ENCODE measurements at regions not wholly inside any gene's neighbourhood (a gene's known extent, or its start where the extent isn't known, plus 50 kb on each side); places are given as distances from the start of the nearest gene placed in this dataset.

DNA sequence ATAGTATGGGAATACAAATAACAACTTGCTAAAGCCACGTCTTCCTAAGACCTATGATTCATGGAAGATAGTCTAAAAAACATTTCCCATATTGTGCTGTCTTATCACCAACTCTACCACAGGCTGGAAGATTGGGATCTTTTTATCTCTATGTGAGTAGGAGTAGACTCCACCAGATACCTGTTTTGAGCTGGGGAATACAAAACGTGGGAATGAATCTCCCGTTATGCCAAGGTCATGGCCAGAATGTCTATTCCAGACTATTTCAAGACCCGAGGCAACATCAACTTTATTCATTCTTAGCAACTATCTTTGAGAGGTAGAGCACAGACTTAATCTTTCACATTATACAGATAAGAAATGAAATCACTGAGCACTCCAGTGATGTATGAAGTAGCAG is 2350.9 kb upstream of the WWC1 start:
- no peak for DNase-seq (ENCODE audit: low spot score)

DNA sequence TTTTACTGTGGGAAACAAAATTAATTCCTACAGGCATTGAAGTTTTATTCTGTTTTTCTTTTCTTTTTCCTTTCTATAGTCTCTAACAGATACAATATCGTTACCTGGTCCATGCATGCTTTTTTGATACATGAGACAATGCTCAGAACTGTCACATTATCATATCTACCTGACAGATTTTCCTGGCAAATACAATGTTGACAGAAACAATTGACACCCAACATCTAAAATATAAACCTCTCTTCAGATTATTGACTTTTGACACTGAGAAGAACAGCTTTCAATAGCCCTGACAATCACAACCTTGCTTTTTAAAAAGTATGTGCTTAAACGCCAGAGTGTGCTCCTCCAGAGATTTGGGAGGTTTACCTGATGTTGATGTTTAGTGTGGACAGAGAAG is 2334.6 kb upstream of the WWC1 start:
- no peak for DNase-seq (ENCODE audit: low spot score)

DNA sequence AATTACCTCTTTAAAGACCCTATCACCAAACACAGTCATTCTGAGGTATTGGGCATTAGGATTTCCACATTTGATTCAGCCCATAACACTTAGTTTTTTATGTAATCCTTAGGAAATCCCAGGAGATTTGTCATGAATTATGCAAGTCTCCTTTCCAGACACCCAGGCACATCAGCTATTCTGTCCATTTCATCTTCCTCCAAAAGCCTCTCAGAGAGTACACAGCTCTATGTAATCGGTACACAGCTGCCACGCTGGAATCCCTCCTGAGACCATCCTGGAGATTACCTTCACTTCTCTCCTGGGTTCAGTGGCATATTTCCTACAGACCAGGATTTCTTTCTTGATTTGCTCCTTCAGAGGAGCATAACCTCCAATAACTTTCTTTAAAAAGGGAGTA is 2309.8 kb upstream of the WWC1 start:
- no peak for DNase-seq (ENCODE audit: low spot score)

DNA sequence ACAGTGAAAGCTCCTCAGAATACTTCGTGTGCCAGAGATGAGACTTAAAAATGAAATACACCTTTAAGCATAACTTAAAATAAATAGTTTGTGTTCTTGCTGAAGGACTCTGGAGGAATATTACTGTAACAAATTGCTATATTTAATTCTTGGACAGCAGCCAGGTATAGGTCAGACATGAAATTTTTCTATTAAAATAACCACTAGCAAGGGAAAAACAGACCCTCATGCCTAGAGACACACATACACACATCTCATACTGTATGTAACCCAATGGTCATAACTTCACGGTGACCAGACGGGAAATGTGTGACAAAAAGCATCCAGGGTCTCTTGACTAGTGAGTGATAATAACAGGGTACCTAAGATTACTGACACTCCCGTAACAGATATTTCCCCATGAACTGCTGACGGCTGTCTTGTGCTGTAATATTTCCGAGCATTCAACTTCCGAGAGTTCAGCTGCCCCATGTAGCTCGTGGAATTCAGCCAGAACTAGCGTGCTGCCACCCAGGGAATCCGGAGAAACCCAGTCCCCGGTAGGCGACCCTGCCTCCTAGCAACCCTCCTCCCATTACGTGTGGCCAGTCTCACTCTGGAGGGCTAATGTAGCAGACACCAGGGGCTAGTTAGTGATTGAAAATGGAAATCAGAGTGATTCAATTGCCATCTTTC is 2295.1 kb upstream of the WWC1 start:
- no peak for DNase-seq (ENCODE audit: low spot score)

DNA sequence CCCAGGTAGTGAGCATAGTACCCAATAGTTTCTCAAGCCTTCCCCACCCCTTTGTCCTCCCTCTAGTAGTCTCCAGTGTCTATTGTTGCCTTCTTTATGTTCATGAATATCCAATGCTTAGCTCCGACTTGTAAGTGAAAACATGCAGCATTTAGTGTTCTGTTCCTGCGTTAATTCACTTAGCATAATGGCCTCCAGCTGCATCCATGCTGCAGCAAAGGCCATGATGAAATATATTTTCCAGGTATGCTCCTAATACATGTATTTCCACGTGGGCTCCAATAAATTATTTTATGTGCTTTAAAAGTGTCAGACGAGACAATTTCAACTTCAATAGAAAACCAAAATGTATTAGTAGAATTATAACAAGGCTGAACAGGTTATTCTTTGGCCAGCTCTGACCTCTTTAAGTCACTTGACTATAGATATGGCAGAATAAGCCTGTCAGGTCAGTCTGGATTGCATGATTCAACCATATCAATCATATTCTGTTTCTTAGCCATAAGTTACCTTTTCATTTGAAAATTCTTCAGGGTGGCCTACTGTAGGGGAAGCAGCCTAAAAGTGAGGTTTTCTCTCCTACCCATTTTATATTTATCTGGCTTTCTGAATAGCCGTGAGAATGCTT is 2291.6 kb upstream of the WWC1 start:
- no peak for DNase-seq (ENCODE audit: low spot score)

DNA sequence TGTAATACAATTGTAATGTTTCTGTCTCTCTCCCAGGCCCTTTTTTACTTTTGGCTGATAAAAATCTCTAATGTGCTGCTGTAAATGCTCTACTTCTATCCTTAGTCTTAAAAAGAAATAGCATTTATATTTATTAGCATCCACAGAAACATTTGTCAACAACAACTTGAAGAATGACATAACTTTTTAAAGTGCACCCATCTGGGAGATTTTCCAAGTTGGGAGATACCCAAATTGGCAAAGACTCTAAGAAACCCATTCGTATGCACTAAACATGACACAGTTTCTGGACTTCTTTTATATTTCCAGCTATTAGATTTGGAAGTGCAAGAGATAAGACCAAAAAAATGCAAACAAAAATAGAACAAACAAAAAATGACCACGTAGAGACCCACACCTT is 2287.4 kb upstream of the WWC1 start:
- DNase-seq (ENCODE audit: low spot score), result no peak

DNA sequence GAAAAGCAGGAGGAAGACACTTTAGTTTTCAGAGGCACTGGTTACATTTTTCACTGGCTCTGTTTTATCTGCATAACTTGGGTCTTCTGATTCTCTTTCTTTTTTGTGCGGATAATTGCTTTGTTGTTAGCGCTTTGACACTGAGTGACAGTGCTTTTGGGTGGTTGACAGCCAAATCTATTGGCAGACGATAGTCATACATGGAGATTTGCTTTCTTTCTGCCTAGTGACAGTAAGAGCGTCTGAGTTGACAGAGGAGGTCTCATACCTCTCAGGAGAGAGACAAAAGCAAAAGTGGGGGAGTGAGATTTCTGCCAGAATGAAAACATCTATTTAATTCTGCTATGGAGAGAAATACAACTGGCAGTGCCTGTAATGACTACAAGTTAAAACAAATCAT is 2278.0 kb upstream of the WWC1 start:
- DNase-seq (ENCODE audit: low spot score), result no peak

DNA sequence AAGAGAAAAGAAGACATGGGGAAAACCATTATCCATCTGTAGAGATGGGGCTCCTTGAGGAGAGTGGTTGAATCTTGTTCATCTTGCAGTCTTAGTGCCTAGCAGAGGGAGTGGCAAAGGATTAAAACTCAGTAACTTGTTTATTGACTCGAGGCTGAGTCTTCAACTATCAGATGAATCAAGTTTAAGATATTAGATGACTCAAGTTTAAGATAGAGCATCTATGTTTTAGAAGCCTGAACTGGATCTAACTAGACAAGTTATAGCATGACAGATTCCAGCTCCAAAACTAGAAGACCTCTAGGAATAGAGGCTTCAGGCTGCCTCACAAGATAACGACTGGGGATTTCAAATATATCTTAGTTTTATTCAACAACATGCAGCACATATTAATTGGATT is 2277.2 kb upstream of the WWC1 start:
- no peak for DNase-seq (ENCODE audit: low spot score)

DNA sequence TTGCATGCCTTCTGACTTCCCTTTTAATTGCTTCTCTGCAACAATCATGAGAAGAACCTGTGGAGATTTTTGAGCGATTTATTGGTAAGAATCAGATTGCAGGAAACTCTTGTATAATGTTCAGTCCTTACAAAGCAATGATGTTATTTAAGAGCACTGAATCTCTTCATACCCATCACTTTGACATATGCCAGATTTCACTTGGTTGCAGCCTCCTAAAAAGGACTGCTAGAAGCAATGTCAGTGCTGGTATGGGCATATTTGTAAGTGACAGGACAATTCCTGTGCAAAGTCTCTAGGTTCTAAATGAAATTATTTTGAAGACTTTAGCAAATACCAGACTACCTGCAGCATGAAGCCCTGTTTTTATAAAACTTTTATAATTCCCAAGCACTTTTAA is 2272.7 kb upstream of the WWC1 start:
- DNase-seq (ENCODE audit: low spot score), result no peak

DNA sequence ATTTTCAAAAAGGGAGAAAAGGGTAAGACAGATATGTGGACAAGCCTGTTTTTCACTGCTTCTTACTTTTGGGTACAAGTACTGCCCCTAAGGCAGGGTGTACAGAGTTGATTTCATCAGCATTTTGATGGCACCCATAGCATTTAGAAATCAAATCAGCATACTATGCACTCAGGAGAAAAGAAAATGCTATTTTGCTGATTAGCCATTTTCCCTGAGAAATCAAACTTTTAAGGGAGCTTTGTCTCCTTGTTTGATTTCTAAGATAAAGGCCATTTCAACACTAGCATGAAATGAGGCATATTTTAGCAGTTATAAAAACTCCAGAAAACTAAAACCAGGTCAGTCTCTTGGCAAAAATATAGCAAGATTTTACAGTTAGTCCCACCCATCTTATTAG is 2269.4 kb upstream of the WWC1 start:
- no peak for DNase-seq (ENCODE audit: low spot score)

DNA sequence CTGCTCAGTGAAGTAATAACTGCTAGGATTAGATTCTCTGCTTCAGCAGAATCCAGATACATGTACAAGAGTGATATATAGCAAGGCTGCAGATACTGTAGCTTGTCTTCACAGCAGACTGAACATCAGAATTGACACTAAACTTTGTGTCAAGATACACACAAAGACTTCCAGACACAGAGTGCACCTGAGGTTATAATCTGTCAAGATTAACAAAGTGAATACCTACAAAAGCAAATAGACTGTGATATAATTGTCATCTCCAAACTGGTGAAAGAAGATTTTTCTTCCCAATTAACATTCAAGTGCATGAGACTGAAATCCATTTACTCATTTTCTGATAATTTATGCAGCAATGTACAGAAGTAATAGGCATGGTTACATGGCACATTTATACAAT is 2266.5 kb upstream of the WWC1 start:
- no peak for DNase-seq (ENCODE audit: low spot score)

DNA sequence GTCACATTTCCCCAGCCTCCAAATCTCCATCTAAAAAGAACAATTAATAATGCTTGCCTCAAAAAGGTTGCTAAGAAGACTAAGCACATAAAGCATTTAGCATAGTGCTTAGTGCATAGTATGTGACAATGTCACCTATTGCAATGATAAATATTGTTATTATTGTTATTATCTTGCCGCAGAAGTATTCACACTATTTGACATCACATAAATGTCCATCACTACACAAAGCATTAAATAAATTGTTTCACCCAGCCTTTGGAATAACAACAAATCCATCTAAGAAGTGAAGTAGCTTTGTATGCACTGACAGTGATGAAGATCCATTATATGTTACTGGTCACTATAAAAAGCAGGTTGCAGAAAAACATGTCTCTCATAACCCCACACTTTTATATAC is 2263.9 kb upstream of the WWC1 start:
- DNase-seq (ENCODE audit: low spot score), result no peak

DNA sequence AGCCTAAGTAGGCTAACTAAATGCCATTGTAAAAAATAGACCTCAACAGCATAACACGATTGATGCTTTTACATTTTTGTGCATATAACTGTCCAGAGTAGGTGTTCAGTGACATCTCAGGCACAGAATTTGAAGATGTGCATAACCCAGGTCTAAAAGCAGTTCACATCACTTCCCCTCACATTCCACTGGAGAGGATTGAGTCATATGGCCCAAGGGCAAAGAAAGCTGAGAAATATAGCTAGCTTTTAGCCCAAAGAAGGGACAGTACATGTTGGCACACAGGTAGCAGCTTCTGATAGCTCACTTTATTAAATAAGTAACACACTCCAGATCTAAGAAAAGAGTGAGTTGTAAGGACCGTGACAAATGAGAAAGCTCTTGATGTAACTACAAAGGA is 2259.5 kb upstream of the WWC1 start:
- no peak for DNase-seq (ENCODE audit: low spot score)

DNA sequence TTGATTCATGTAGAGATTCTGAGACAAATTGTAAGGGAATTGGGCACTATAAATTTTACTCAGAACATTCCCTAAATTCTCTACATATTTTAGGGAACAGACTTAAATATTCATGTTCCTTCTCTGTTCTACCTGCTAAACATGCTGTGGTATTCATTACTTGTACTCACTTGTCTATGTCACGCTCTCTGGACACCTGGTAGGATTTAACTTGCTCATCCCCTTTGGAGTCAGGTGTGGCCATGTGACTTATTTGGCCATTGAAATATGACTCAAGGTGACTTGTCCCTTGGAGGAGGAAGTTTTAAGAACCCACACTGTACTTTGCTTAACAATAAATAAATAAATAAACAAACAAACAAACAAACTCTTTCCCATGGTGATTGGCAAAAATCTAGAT is 2258.8 kb upstream of the WWC1 start:
- DNase-seq (ENCODE audit: low spot score), result no peak

DNA sequence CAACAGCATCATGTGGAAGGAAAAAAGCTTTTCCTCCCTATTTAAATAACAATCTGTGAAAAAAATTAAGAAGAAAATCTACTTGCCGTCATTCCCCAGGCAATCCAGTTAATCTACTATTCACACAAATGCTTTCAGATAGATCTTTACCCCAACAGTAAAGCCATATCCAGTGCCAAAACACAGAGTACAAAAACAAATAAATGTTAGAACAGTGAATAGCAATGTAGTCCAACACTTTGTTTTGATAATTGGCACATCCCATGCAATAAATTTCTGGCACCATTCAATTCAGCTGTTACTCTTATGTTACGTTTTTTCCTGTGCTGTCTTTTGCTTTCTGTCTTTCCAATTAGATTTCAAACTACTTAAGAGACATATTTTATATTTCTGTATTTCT is 2245.5 kb upstream of the WWC1 start:
- no peak for DNase-seq (ENCODE audit: low spot score)

DNA sequence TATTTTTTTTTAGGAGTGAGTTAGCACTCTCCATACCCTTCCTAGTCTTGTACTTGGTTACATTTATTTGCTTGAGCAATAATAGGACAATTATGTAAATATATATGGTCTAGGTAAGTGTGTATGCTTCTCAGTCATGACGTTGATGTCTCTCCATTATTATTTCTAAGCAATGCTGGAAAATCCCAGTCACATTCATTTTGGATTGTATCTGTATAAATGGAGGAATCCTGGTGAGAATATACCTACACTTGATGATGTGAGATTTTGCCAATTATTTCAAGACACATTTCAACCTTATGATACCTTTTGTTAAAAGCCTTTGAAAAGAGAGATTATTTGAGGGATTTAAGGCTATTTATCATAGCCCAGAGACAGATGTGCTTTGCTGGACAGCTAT is 2244.5 kb upstream of the WWC1 start:
- no peak for DNase-seq (ENCODE audit: low spot score)

DNA sequence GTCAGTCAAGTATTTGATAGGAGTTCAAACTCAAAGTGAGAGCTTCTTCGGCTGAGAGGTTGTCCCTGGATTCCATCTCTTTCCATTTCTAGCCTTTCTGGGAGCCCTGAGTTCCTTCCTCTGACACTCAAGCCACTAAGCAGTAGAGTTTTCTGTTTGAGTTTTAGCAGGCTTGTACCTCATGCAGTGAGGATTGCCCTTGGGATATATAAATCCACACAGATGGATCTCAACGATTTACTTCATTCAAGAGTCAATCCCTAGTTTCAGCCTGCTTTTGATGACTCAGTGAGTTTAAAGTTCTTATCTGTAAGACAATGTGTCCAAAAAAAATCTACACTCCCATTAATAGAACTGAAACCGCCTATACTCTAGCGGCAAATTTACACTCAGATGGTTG is 2240.9 kb upstream of the WWC1 start:
- DNase-seq (ENCODE audit: low spot score), result no peak

DNA sequence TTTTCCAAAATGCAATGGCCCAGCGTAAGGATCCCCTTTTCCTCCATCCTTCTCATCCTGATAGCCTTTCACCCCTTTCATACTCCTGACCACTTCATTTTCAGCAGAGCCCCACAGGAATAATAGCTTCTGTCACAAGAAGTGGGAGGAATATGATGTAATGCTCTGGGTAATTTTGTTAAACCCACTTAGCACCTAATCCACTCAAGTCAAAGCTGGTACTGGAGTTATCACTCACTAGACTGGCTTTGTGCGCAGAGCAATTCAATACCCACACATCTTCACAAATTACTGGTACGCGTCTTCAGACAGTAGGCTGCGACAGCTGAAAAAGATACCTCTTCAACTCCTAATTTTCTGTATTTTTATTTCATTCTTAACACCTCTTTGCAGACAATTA is 2232.8 kb upstream of the WWC1 start:
- DNase-seq (ENCODE audit: low spot score), result no peak

DNA sequence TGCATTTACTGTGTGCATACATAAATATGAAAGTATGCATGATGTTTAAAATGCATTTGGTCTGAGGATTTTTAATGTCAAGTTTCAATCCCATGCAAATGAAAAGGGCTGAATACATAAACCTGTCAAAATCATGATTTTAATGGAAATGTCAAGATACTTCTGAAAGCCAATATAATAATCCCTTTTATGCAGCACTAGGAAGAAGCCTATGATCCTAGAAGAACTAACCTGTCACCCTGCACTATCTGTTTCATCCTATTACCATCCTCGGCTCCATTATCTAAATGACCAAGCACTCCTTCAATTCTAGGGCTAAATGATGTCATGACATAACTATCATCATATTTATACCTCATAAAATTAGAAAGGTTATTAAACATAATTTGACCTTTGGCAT is 2229.4 kb upstream of the WWC1 start:
- DNase-seq (ENCODE audit: low spot score), result no peak

DNA sequence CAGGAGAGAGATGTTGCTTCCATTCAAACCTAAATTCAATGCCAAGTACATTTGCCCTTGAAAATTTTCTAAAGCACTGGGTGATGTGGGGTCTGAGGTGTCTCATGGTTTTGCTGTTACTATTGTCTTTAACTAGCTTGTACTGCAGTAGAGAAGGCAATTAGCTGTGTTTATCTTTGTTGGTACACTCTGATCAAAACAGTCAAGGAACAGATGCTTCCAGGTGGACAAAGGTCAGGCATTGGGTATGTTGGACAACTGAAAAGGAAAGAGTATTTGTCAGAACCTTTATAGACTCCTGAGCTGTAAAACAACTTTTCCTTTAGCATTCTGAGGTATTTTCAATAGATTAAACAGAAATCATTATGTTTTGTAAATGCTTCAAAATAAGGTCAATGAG is 2228.7 kb upstream of the WWC1 start:
- no peak for DNase-seq (ENCODE audit: low spot score)

DNA sequence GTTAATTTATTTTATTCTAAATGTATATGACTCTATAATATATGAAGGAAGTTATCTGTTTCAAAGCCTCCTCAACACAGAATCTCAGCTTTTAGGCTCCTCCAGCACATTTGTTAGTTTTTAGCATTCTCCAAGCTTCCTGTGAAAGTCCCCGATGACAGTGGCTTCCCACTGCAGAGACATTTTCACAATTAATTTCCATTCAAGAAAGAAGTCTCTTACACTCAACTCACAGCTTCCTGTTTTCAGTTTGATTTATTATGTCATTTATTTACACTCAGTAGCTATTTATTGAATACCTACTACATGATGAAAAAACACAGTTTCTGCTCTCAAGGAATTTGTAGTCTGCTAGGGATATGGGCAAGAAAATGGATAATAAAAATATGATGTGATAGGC is 2228.2 kb upstream of the WWC1 start:
- no peak for DNase-seq (ENCODE audit: low spot score)

DNA sequence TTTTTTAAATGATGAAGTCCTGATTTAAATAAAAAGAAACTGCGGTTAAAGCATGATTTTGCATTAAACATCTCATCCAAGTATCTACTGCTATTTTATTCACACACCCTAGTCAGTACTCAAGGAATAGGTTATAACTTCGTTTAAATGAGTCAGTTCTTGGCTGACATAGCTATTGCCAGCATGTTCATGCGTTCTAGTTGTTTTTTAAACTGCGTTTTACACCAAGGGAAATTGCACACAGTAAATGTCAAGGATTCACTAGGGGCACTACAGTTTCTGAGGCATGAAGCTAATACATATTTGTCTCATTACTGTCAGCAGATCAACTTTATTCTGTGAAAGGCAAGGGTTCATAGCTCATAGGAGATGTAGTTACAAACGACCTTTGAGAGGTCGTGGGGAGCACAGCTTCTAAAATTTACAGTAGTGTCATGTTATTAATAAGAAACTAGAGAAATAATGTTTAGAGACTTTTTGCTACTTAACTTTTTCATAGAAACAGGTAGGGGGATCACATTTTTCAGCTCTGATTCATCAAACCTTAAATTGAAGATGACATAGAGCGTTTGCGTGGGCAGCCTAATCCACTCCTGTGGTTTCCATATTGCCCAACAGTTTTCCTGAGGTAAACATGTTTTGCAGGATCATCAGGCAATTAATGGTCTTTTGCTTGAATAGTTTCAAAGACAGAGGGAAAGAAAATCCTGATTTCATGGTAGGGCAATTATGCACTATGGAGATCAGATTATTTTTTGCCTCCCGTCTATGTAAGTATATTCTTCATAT is 2222.7 kb upstream of the WWC1 start:
- no peak for DNase-seq (ENCODE audit: low spot score)

DNA sequence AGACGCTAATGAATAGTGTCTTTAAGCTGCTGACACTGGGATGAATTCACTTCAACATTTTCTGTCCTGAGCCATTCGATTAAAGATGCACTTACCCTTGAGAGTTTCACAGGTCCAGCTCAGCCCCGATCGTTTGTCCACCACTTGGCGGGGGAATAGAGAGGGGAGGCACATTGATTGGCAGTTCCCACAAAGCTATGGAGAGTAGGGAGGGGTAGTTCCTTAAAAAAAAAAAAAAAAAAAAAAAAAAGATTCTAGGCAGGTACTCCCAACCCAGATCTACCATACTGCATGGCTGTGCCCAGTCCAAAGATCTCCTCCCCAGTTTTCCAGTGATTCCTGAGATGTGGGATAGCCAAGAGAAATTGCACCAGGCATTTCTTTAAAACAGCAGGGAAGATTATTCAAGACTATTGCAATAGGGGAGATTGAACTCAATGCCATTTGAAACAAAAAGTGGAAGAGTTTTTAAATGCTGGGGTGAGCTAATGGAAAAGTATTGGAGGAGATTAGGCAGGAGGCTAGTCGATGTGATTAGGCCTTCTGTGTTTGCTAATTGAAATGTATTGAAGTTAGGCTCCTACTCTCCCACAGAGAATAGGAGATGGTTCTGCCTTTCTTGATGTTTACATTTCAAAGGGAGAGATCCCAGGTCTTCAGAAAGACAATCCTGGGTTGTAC is 2217.4 kb upstream of the WWC1 start:
- DNase-seq (ENCODE audit: low spot score), result no peak
